ENCODE measurements at regions not wholly inside any gene's neighbourhood (a gene's known extent, or its start where the extent isn't known, plus 50 kb on each side); places are given as distances from the start of the nearest gene placed in this dataset.

- Histone ChIP-seq H3K27ac (ENCODE audit: low read length) (no peak overlapping the region), H3K4me3 (ENCODE audit: low read depth in 2 of 2, low read length in 2 of 2) (no peak overlapping the region), H3K36me3 (ENCODE audit: control insufficient read depth, insufficient read depth, low read length) (no peaks in the 10 kb centered on the region), H3K9me3 (ENCODE audit: control insufficient read depth, insufficient read depth, low read depth, low read length) (no peaks in the 10 kb centered on the region), H3K27me3 (ENCODE audit: control insufficient read depth, insufficient read depth, low read length) (no peaks in the 10 kb centered on the region), H3K4me1 (ENCODE audit: control insufficient read depth, insufficient read depth, low read length) (no peaks in the 10 kb centered on the region)
- no TSS peak for BruUV-seq (replicated peaks)
- POLR2A ChIA-PET, result interaction anchor here (0.6 kb wide), 1 partner anchor 34 kb away, joined by 5 read pairs; no protein-coding TSS in a partner anchor
- CTCF ChIA-PET, result no interaction called here
- no peak for DNase-seq (ENCODE audit: low read depth, low spot score)
- intact Hi-C loops (cut with micrococcal nuclease; ENCODE audit: unreplicated experiment), result no loop called here
- TF ChIP-seq TCF7L2 (IDR thresholded peaks at IDR 0.05; ENCODE audit: low read depth, low read length) (no peak), REST (IDR thresholded peaks at IDR 0.05; ENCODE audit: insufficient read depth in 1 of 2, low read depth in 2 of 2, low read length in 1 of 2) (no peak), SIN3A (IDR thresholded peaks at IDR 0.05; ENCODE audit: borderline replicate concordance, insufficient read depth, low read depth, low read length) (no peak), POLR2AphosphoS5 (IDR thresholded peaks at IDR 0.05; ENCODE audit: low read depth, low read length) (no peak), CTCF (IDR thresholded peaks at IDR 0.05) (no peak)
- in situ Hi-C loops (cut with HindIII; ENCODE audit: low pct_unique_long_range_greater_than_20kb, low sequenced_read_pairs), result no loop called here
- ATAC-seq, result no peak
These were observed 97.2 kb upstream of the TMEM18 start for GRCh38 chr2:774436-774835.

- no peak overlapping the region for H3K27ac ChIP-seq (ENCODE audit: low read length)
- H3K27me3 ChIP-seq (ENCODE audit: control insufficient read depth, insufficient read depth, low read length), result no peaks in the 10 kb centered on the region
- TF ChIP-seq TCF7L2 (IDR thresholded peaks at IDR 0.05; ENCODE audit: low read depth, low read length) (no peak), CTCF (IDR thresholded peaks at IDR 0.05) (no peak), POLR2AphosphoS5 (IDR thresholded peaks at IDR 0.05; ENCODE audit: low read depth, low read length) (no peak), REST (IDR thresholded peaks at IDR 0.05; ENCODE audit: insufficient read depth in 1 of 2, low read depth in 2 of 2, low read length in 1 of 2) (no peak), SIN3A (IDR thresholded peaks at IDR 0.05; ENCODE audit: borderline replicate concordance, insufficient read depth, low read depth, low read length) (no peak)
- in situ Hi-C loops (cut with HindIII; ENCODE audit: low pct_unique_long_range_greater_than_20kb, low sequenced_read_pairs) (no loop called here), intact Hi-C loops (cut with micrococcal nuclease; ENCODE audit: unreplicated experiment) (no loop called here)
- ATAC-seq (no peak), DNase-seq (ENCODE audit: low read depth, low spot score) (no peak)
- BruUV-seq (replicated peaks), result no TSS peak
- CTCF ChIA-PET, result no interaction called here
- H3K4me1 ChIP-seq (ENCODE audit: control insufficient read depth, insufficient read depth, low read length), result no peaks in the 10 kb centered on the region
- POLR2A ChIA-PET, result no interaction called here
- no peaks in the 10 kb centered on the region for H3K9me3 ChIP-seq (ENCODE audit: control insufficient read depth, insufficient read depth, low read depth, low read length)
- no peak overlapping the region for H3K4me3 ChIP-seq (ENCODE audit: low read depth in 2 of 2, low read length in 2 of 2)
- no peaks in the 10 kb centered on the region for H3K36me3 ChIP-seq (ENCODE audit: control insufficient read depth, insufficient read depth, low read length)
These were observed 96.3 kb upstream of the TMEM18 start for GRCh38 chr2:773256-774160.
